ENCODE measurements at regions not wholly inside any gene's neighbourhood (a gene's known extent, or its start where the extent isn't known, plus 50 kb on each side); places are given as distances from the start of the nearest gene placed in this dataset.

DNA sequence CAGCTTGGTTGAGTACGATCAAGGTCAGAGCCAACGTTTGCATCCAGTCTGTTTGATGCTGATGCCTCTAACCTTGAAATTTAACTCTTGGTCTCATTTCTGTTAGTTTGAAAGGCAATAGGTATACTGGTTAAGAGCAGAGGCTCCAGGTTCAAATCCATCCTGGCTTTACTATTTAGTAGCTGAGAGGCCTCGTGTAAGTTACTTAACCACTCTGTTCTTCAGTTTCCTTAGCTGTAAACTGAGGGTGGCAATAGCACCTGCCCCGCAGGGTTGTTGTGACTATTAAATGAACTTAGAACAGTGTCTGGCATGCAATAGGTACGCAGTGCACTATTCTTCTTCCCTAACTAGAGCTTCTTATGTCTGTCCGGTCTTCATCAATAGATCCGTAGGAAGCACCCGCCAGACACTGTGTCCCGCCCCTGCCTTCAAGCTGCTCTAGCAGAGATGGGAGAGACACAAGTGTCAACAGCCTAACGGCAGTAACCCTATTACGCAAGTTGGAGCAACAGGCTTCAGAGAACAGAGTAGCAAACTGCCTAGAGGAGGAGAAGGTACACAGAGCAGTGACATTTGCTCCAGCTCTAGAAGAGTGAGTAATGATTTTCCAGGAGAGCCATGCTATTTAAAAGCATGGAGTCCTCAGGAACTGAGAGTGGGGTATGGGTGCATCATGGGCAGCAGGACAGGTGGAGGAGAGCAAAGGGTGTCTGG lies 62.7 kb upstream of the ST3GAL5 start:
- intact Hi-C loops (cut with DNase I): no loop called here
- H3K27me3 ChIP-seq: no peaks in the 10 kb centered on the region

DNA sequence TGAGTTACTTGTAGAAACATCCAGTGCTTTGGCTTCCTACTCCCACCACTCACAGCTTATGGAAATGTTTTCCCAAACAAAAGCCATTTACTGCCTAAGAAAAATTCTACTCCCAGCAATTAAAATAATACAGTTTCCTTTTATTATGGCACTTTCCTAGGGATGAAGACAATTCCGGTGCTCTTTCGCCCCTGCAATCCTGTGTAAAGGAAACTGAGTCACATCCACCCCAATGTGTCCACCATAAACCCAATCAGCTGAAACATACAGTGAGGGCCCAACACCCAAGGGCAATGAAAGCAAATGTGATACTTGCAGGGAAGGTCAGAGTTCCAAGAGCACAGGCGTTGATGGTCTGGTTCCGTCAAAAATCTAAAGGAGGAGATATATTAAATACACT lies 62.0 kb upstream of the ST3GAL5 start:
- no peak overlapping the region for H3K4me3 ChIP-seq
- WGBS, 4 donors: 68 to 74% (median 71%) methylated on average over 4 of the region's 4 CpGs
- no peak for TF ChIP-seq POLR2A (IDR thresholded peaks at IDR 0.05)
- no peak for TF ChIP-seq CTCF (IDR thresholded peaks at IDR 0.05)
- peaks cover 4 to 8% of the 10 kb centered on the region in 2 donors for H3K4me1 ChIP-seq (replicated peaks in 1 of 2)
- intact Hi-C loops (cut with DNase I): no loop called here
- no peaks in the 10 kb centered on the region for H3K27me3 ChIP-seq
- no peak overlapping the region for H3K27ac ChIP-seq
- H3K9me3 ChIP-seq (replicated peaks in 1 of 3): no peaks in the 10 kb centered on the region
- no peak for DNase-seq
- no peaks in the 10 kb centered on the region for H3K36me3 ChIP-seq (replicated peaks in 1 of 2)

More for the DNA sequence above, 62.7 kb upstream of the ST3GAL5 start:
- H3K4me3 ChIP-seq: no peak overlapping the region
- peak in 1 of 7 donors; percentile 37 for DNase-seq
- TF ChIP-seq POLR2A (IDR thresholded peaks at IDR 0.05): no peak
- TF ChIP-seq CTCF (IDR thresholded peaks at IDR 0.05): no peak
- H3K36me3 ChIP-seq (replicated peaks in 1 of 2): no peaks in the 10 kb centered on the region
- WGBS, 4 donors: 73 to 90% (median 82%) methylated on average over 6 to 11 of the region's 11 CpGs
- no peak overlapping the region for H3K27ac ChIP-seq
- no peaks in the 10 kb centered on the region for H3K9me3 ChIP-seq (replicated peaks in 1 of 3)
- peaks cover 4 to 8% of the 10 kb centered on the region in 2 donors for H3K4me1 ChIP-seq (replicated peaks in 1 of 2)

GRCh38 chr2:85949280-85949679 lies 60.5 kb upstream of the ST3GAL5 start:
- intact Hi-C loops (cut with DNase I): no loop called here
- no peak for TF ChIP-seq CTCF (IDR thresholded peaks at IDR 0.05)
- TF ChIP-seq POLR2A (IDR thresholded peaks at IDR 0.05): no peak
- Histone ChIP-seq H3K27me3 (no peaks in the 10 kb centered on the region), H3K4me1 (replicated peaks in 1 of 2) (peaks cover 4 to 8% of the 10 kb centered on the region in 2 donors), H3K4me3 (no peak overlapping the region), H3K27ac (no peak overlapping the region), H3K9me3 (replicated peaks in 1 of 3) (no peaks in the 10 kb centered on the region), H3K36me3 (replicated peaks in 1 of 2) (no peaks in the 10 kb centered on the region)
- DNase-seq: peak in 6 of 7 donors; percentile 47 to 78 (median 62)
- 60 to 64% (median 63%) methylated on average over 5 of the region's 5 CpGs for WGBS, 4 donors

GRCh38 chr2:85947593-85947992 lies 58.8 kb upstream of the ST3GAL5 start:
- no peak for TF ChIP-seq CTCF (IDR thresholded peaks at IDR 0.05)
- no peak for TF ChIP-seq POLR2A (IDR thresholded peaks at IDR 0.05)
- Histone ChIP-seq H3K4me1 (replicated peaks in 1 of 2) (peaks cover 4 to 8% of the 10 kb centered on the region in 2 donors), H3K27ac (no peak overlapping the region), H3K36me3 (replicated peaks in 1 of 2) (no peaks in the 10 kb centered on the region), H3K9me3 (replicated peaks in 1 of 3) (no peaks in the 10 kb centered on the region), H3K27me3 (no peaks in the 10 kb centered on the region), H3K4me3 (no peak overlapping the region)
- intact Hi-C loops (cut with DNase I): no loop called here
- DNase-seq: no peak
